ACC112 (cell line): ENCODE measurements at regions not wholly inside any gene's neighbourhood (a gene's known extent, or its start where the extent isn't known, plus 50 kb on each side); places are given as distances from the start of the nearest gene placed in this dataset.
"Not testable (repeated sequence)": the region's sequence is repeated elsewhere in the genome, so short reads cannot be mapped to it uniquely, and the experiment has no call there.

ENCODE experiments used
- H2AFZ ChIP-seq: fragments of 200-600 bp; sonication (generic); one replicate; pipeline ENCODE4 v1.6.0; 2017; ENCODE audit warnings: antibody characterized with exemption, low read length; ENCODE audit not compliant: unreplicated experiment
- H3K27ac ChIP-seq: fragments of 200-600 bp; sonication (generic); 2 replicates; pipeline ENCODE4 v1.5.1; 2014; ENCODE audit warnings: low read depth, mild to moderate bottlenecking, antibody characterized with exemption, low read length, moderate library complexity
- H3K27me3 ChIP-seq: fragments of 200-600 bp; sonication (generic); 2 replicates; pipeline ENCODE4 v1.6.1; 2014; ENCODE audit warnings: mild to moderate bottlenecking, antibody characterized with exemption, low read length, moderate library complexity, mixed read lengths; ENCODE audit not compliant: insufficient read depth
- H3K36me3 ChIP-seq: fragments of 200-600 bp; sonication (generic); 2 replicates; pipeline ENCODE4 v1.6.1; 2016; ENCODE audit warnings: mild to moderate bottlenecking, antibody characterized with exemption, low read length, moderate library complexity, mixed read lengths; ENCODE audit not compliant: insufficient read depth
- H3K4me1 ChIP-seq: fragments of 200-600 bp; sonication (generic); one replicate; pipeline ENCODE4 v1.6.1; 2016; ENCODE audit warnings: low read length, mixed read lengths; ENCODE audit not compliant: insufficient read depth, unreplicated experiment, control insufficient read depth
- H3K4me3 ChIP-seq: fragments of 200-600 bp; sonication (generic); 2 replicates; pipeline ENCODE4 v1.5.1; 2014; ENCODE audit warnings: mild to moderate bottlenecking, low read depth, low read length
- H3K79me2 ChIP-seq: fragments of 200-600 bp; sonication (generic); one replicate; pipeline ENCODE4 v1.6.0; 2016; ENCODE audit warnings: low read length; ENCODE audit not compliant: control insufficient read depth, unreplicated experiment, insufficient read depth

DNA sequence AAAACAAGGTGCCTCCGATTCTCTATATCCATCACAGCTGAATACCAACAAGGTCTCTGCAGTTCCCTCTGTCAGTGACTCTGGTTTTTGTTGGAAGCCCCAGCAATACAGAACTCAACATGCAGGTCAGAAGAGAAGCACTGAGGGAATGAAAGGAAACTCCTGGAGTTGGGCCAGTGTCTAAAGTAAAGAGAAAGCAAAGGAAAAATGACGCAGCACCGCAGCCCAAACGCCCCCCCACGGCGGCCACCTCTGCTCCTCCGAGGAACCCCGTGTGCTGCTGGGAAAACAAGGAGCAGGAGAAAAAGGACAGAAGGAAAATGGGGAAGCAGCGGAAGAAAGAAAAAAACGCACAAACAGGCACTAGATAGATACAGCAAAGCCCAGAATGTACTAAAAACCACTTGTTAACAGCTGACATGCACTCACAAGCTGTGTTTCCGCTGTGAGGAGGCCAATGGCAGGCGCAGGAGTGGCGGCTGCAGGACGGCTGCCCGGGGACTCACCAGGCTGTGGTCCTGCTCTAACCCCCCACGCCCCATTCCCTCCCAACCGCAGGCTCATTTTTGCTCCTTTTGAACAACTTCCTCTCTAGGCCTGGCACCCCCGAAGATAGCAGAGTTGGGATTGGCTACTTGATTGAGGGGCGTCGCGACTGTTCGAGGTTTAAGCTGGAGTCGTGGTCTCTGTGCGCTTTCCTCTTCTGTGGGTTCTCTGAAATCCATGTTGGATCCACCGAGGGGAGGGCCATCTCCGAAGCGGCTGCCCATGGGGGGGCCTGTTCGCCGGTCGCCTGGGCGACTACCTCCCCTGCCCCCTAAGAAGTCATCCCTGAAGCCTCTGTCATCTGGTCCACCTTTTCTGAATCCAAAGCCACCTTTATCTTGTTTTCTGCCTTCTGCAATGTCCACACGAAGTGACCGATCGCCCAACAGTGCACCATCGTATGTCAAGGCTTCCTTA, 204.8 kb downstream of the HIBADH start:
- H3K4me1 ChIP-seq: peaks cover 18% of the 10 kb centered on the region
- not testable (repeated sequence) for H3K36me3 ChIP-seq, H3K79me2 ChIP-seq, H2AFZ ChIP-seq, H3K4me3 ChIP-seq, H3K27ac ChIP-seq, H3K27me3 ChIP-seq

DNA sequence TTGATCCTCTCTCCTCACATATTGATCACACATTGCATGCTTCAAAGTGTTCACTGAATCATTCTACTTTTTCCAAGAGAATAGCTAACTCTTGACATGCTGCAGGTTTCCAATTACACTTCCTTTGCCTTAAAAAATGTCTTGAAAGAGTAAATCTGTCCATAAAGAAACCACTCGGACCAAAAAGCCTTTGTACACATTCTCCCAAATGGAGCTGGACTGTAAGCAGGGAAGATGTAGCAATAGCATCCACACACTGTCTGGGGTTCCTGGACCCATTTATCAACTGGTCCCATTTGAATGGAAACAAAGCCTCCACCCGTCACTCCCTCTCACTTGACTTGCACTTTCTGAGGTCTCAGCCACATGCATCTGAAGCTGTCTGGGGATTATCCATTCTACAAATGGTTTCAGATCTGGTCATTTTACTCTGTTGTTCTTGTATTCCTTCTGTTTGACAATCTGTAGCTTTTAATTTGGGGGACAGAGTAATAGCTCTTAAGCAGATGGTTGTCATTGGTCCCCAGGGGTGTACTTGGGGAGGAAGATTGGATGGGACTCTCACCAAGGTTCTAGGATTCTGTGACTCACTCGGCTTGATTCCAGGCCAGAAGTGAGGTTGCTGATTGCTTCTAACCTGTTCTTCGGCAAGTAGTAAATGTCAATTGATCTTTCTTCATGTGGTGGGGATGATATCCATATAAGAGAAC, 203.5 kb downstream of the HIBADH start:
- Histone ChIP-seq H3K4me1 (peaks cover 12% of the 10 kb centered on the region), H3K4me3 (no peak overlapping the region), H3K27ac (no peak overlapping the region), H3K79me2 (no peaks in the 10 kb centered on the region), H2AFZ (no peak overlapping the region), H3K36me3 (no peaks in the 10 kb centered on the region), H3K27me3 (peaks cover 18% of the 10 kb centered on the region; the same call in 1 of the 2 replicates)

DNA sequence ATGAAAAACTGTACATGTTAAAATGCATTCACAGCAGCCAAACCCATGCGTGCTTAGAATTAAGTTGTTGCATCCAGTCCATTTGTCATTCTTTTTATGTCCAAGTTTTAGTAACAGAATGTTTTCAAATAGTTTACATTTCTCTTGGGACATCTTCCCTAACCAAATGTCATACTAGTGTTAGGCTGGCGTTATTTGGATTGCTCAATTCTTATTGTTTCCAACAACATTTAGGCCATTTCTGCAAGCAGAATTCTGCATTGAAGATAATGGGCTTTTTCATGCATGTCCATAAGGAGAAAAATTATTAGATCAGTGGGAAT, 203.0 kb downstream of the HIBADH start:
- Histone ChIP-seq H3K4me3 (no peak overlapping the region), H3K36me3 (no peaks in the 10 kb centered on the region), H2AFZ (no peak overlapping the region), H3K27me3 (peaks cover 21% of the 10 kb centered on the region), H3K27ac (no peak overlapping the region), H3K4me1 (peaks cover 9% of the 10 kb centered on the region), H3K79me2 (no peaks in the 10 kb centered on the region)

DNA sequence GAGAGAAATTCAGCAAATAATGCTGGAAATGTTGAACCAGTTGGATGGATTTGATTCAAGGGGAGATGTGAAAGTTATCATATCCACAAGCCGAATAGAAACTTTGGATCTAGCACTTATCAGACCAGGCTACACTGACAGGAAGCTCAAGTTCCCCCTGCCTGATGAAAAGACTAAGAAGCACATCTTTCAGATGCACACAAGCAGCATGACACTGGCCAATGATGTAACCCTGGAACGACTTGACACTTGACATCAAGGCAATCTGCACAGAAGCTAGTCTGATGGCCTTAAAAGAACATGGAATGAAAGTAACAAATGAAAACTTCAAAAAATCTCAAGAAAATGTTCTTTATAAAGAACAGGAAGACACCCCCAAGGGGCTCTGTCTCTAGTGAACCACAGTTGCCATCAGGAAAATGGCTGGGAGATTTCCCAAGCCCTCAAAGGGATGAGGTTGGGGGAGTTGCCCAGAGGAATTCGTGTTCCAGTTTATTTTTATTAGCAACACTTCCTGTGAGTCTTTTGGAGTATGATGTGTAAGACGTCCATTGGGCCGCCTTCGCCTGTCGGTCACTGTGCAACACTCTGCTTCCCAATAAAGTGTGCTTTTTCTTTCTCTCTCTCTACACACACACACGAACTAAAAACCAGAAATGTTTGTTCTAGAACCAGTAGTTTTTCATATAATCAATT, 200.0 kb downstream of the HIBADH start:
- peaks cover 36% of the 10 kb centered on the region for H3K27me3 ChIP-seq
- no peaks in the 10 kb centered on the region for H3K36me3 ChIP-seq
- no peak overlapping the region for H3K27ac ChIP-seq
- H3K4me3 ChIP-seq: no peak overlapping the region
- peaks cover 9% of the 10 kb centered on the region for H3K4me1 ChIP-seq
- no peaks in the 10 kb centered on the region for H3K79me2 ChIP-seq
- H2AFZ ChIP-seq: no peak overlapping the region

DNA sequence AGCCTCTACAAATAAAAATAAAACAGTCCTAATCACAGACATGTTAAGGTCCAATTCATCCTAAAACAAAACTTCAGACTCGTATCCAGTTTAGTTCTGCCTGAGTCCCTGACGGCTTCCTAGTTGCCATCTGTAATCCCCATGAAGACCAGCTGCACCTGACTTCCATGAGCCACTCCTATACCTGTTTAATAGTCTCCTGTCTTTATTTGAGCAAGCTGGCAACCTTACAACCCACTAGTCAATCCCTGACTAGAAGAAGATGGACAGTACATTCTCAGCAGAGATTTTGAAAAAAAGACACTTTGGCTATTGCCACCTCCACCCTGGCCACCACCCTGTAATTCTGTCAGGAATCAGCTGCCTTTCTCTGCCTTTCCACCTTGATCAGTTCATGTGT, 197.7 kb downstream of the HIBADH start:
- Histone ChIP-seq H3K4me3 (no peak overlapping the region), H3K4me1 (no peaks in the 10 kb centered on the region), H3K27ac (no peak overlapping the region), H3K79me2 (no peaks in the 10 kb centered on the region), H3K27me3 (peaks cover 53% of the 10 kb centered on the region), H2AFZ (no peak overlapping the region), H3K36me3 (no peaks in the 10 kb centered on the region)

DNA sequence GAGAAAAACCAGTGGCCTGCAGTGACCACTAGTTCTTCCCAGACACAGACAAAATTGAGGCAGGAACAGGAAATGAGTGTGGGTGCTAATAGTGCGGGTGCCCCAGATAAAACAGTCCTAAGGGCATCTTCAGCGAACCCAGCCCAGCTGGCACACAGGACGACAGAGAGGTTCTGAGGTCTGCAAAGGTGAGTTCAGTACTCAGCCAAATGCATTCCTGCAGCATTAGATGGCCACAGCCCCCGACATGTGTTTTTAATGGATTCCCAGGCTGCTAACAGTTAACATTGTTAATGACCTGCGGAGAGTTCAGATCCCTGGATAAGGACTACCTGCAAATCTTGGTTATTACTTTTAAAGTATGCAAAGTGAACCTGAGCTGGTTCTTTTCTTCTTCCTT, 196.0 kb downstream of the HIBADH start:
- no peaks in the 10 kb centered on the region for H3K4me1 ChIP-seq
- H3K27me3 ChIP-seq: peaks cover 55% of the 10 kb centered on the region
- no peaks in the 10 kb centered on the region for H3K36me3 ChIP-seq
- no peak overlapping the region for H2AFZ ChIP-seq
- no peak overlapping the region for H3K4me3 ChIP-seq
- no peaks in the 10 kb centered on the region for H3K79me2 ChIP-seq
- H3K27ac ChIP-seq: no peak overlapping the region

DNA sequence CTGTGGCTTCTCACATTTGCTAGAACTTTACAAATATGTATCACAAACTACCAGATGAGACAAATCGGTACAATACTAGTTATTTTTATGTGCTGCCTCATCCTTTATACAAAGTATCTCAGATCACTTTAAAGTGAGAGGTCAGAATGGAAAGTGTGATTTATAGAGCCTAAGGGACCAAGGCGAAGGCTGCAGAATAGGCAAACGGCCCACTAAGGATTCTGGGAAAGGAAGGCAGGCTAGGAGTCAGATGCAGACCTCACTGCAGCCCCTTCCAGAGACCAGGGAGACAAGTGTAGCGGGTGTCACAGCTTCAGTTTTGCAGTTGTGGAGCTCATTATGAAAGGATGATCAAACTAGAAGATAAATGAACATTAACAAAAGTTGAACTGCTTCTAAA, 190.6 kb downstream of the HIBADH start:
- H3K36me3 ChIP-seq: no peaks in the 10 kb centered on the region
- H3K27ac ChIP-seq: no peak overlapping the region
- H2AFZ ChIP-seq: no peak overlapping the region
- no peak overlapping the region for H3K4me3 ChIP-seq
- H3K79me2 ChIP-seq: no peaks in the 10 kb centered on the region
- peaks cover 3% of the 10 kb centered on the region for H3K4me1 ChIP-seq
- peaks cover 42% of the 10 kb centered on the region for H3K27me3 ChIP-seq
